ENCODE measurements at regions not wholly inside any gene's neighbourhood (a gene's known extent, or its start where the extent isn't known, plus 50 kb on each side); places are given as distances from the start of the nearest gene placed in this dataset.

GRCh38 chr13:64130600-64130999, 2715.0 kb upstream of the PCDH20 start:
- no peak for TF ChIP-seq CTCF (conservative IDR thresholded peaks at IDR 0.05; ENCODE audit: low read depth in 2 of 2)
- TF ChIP-seq POLR2AphosphoS5 (IDR thresholded peaks at IDR 0.05; ENCODE audit: low read depth), result no peak
- TF ChIP-seq EZH2 (IDR thresholded peaks at IDR 0.05; ENCODE audit: low read depth, unreplicated experiment), result no peak
- TF ChIP-seq REST (IDR thresholded peaks at IDR 0.05; ENCODE audit: unreplicated experiment), result no peak
- no peak for TF ChIP-seq JUNB (IDR thresholded peaks at IDR 0.05; ENCODE audit: unreplicated experiment)

Measured in GM23338 (cell line).